HG03060 (cell line): ENCODE measurements at regions not wholly inside any gene's neighbourhood (a gene's known extent, or its start where the extent isn't known, plus 50 kb on each side); places are given as distances from the start of the nearest gene placed in this dataset.
"Not testable (repeated sequence)": the region's sequence is repeated elsewhere in the genome, so short reads cannot be mapped to it uniquely, and the experiment has no call there.

ENCODE experiments used
- ATAC-seq: cut with Tn5 transposase; IDR thresholded peaks from one replicate; pipeline ENCODE4 v1.9.1; 2021; ENCODE audit warnings: low read depth, moderate number of reproducible peaks; ENCODE audit not compliant: unreplicated experiment

DNA sequence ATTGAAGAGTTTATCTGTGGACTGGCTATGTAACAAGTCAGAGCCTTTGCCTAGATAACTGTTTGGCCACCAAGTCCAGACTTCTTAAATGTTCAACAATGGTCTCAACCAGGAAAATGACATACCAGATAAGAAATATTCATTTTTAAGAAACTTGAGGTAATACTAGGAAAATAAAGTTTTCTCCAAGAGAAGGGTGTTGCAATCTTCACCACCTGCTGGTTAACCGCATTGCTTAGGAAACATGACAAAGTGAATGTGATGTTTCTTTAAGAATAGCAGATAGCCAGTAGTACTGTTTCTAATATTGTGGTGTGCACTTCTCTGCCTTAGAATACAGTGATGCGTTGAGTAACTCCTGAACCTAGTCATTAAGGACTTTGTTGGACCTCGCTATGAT, 321.5 kb upstream of the CADM2 start:
- no peak for ATAC-seq

DNA sequence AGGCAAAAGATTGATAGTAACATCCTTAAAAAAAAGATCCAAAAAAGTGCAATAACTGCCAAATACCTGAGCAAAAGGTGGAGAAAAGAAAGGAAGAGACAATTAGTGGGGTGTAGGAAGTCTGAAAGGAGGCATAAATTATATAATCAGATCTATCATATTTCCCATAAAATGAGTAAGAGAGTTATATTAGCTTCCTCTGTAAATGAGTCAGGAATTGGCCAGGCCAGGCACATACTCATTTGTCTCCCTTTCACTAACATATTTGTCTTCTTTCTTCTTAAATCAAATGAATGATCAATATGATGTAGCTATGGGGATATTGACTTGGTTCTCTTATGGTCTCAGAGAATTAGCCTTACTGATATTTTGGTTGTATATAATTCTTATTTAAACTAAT, 292.3 kb upstream of the CADM2 start:
- no peak for ATAC-seq

DNA sequence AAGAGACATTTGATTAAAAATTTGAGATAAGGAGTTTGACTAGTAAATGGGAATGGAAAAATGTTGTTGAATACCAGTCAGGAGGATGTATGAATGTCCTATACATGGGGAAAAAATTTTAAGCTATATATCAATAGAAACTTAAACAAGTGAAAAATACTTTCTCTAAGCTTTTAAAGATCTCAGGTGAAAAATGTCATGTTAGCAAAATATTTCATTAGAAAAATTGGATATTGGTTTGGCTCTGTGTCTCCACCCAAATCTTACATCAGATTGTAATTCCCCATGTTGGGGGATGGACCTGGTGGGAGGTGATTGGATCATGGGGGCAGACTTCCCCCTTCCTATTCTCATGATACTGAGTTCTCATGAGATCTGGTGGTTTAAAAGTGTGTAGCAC, 279.6 kb upstream of the CADM2 start:
- no peak for ATAC-seq

DNA sequence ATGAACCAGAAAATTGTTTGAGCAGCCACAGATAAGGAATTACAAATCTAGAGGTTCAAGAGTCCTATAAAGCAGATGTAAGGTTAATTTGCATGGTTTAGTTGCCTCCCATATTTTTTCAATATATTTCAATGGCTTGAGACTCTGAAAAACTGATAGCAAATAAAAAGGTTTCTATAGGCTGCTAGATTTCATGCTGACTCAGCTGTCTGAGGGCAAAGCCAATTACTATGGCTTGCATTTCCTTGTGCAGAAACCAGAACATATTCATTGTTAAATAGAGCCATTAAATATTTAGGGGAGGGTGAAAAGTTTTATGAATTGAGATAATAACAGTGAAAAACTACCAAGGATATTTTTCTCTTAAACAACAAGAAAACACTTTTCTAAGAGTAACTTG, 278.1 kb upstream of the CADM2 start:
- ATAC-seq = no peak

DNA sequence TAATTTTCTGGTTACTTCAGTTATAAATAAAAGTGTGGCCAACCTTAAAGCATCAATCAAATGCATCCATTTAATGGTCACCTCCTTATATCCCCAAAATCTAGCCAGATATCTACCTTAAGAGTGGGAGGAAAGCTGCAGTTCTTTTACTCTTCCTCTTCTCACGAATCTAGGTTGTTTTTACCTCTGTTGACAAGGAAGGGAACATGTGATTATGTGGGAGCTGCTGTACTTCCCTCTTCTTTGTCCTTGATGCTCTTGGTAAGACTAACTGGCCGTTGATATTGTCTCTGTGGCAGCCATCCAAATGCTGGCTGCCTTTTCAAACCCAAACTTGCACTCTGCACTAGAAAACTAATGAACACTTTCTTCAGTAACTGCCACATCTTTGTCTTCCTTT, 275.3 kb upstream of the CADM2 start:
- ATAC-seq = no peak

DNA sequence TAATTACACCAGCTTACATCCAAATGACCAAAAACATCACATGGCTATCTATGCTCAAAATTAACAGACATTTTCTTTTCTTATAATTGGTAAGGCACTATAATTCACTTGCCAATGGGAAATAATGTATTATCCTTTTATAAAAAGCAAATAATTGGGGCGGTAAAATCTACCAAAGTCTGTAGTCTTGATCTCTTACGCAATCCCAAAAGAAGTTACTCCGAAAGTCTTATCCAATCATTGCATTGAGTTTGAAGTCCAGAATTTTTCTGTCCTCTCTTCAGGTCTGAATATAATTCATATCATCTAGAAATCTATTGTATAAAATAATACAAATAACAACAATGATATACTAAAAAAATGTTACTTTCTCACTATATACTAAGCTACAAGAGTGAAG, 273.3 kb upstream of the CADM2 start:
- no peak for ATAC-seq

DNA sequence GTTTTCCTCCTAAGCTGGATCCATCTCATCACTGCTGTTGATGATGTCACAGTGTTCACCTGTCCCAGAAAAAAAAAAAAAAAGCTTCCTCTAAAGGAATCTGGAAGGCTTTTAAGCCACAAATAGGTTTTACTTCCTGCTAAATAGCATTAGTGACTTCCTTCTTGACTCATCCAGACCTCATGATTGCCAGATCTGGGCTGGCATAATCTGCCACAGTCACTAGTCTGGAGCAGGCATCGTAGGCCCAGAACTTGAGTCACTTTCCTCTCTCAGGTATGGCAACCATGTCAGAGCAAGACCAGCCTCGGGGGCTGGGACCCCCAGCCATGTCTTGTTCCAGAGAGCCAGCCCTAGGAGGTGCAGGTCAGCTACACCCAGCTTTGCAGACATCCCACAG, 266.5 kb upstream of the CADM2 start:
- no peak for ATAC-seq

DNA sequence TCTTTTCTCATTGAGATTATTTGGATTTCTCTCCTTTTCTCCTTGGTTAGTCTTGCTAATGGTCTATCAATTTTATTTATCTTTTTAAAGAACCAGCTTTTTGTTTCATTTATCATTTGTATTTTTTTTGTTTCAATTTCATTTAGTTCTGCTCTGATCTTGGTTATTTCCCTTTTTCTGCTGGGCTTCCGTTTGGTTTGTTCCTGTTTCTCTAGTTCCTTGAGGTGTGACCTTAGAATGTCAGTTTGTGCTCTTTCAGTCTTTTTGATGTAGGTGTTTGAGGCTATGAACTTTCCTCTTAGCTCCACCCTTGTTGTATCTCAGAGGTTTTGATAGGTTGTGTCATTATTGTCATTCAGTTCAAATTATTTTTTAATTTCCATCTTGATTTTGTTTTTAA, 248.5 kb upstream of the CADM2 start:
- ATAC-seq = not testable (repeated sequence)

DNA sequence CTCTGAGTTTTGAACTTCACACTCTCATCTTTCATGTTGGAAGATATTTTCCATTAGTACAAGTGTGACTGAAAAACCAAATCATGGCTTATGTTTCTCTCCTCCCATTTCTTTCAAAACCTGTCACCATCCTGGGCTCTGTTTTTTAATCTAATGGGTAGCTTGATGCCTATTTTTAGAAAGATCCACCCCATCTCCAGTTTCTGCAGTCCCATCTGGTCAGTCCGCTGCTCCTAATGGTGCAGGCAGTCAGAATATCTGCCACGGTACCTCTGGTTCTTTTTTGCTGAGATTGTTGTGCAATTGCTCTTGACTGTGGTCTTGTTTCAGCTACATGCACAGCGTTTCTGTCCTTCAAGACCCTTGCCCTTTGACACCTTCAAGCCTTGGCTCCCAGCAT, 240.9 kb upstream of the CADM2 start:
- ATAC-seq = no peak

DNA sequence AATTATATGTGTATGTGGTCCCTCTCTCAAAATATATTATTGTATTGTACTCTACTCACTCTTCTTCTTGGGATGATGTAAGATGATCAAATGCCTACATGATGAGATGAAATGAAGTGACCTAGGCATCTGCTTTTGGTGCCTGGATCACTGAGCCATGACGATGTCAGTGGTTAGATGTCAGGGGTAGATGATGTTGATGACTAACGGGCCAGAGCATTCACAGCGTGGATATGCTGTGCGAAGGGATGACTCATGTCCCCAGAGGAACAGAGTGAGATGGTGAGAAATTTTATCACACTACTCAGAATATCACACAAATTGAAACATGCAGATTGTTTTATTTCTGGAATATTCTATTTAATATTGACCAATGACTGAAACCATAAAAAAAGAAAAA, 233.9 kb upstream of the CADM2 start:
- ATAC-seq = peak; percentile 97

DNA sequence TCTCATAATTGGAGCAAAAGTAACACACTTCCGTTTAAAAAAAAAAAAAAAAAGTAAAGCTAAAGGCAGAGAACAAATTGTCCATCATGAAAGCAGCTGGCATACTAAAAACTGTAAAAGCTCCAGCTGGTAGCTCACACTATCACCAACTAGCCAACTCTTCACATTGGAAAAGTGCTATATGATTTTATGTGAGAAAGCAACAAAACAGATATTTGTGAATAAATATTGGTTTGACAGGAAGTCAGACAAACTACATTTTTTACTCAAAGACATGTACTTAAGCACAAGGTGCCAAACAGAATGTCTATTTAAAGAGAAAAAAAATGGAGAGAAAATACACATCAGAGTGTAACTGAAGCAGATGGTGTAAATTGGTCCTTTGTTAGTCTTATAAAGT, 231.2 kb upstream of the CADM2 start:
- no peak for ATAC-seq

DNA sequence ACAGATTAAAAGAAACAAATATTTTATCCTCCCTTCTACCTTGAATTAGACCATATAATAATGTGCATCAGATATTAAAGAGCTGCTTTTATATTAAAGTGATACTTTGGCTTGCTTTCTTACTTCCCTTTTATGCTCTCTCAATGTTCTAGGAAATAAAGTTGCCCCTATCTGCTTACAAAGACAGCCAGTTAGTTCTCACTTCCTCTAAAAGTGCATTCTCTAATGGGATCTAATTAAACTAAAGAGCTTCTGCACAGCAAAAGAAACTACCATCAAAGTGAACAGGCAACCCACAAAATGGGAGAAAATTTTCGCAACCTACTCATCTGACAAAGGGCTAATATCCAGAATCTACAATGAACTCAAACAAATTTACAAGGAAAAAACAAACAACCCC, 224.1 kb upstream of the CADM2 start:
- ATAC-seq = not testable (repeated sequence)

DNA sequence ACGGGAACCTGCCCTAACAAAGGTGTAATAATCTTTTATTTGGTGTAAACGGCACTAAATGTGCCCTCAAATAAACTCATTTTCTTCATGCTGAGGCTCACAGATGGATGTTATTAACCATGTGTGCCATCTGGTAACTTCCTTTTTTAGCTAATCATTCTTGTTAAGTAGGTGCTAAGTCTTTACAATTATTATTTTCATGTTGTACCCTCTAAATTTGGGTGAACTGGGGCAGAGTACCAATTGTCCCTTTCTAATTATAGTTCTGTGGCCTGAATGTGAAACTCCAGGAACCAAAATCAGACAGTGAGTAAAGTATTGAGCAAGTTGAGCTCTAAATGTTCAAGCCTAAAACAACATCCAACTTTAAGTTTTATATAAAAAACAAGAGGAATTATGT, 220.7 kb upstream of the CADM2 start:
- ATAC-seq = no peak

DNA sequence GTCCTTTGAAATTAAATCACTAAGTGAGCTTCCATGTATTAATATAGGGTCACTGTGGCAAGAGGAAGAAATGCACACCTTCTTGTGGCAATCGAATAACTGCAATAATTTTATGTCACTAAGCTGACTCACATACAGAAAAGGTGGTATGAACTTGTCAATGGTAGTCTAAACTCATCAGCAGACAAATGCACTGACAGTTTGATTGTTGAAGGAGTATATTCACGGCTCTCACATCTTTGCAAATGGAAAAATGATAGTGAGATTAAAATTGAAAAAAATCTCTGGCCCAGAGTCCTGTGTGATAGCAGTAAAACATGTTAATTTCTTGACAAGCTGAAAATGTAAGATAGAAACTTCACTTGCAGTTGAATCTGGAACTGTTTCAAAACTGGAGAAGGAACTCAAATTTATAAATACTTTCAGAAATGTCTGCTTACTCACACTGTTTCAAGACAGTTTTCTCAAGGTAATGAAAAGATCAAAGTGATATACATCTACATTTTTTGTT, 215.8 kb upstream of the CADM2 start:
- ATAC-seq = no peak

DNA sequence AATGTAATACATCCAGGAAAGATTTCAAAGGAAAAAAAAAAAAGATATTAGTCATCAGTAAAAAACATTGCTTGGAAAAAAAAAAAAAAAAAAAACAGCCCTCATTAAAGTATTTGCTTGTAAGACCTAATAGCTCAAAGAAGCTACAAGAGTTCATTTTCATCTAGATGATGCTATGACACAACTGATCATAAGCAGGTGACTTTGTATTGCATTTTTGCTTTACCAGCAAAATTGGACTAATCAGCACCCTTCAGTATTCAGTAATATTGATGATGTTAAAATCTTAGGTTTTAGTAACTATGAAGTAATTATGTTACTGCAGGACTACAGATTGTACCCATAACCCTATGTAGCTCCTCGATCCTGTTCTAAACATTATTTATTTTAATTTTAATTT, 214.7 kb upstream of the CADM2 start:
- no peak for ATAC-seq

DNA sequence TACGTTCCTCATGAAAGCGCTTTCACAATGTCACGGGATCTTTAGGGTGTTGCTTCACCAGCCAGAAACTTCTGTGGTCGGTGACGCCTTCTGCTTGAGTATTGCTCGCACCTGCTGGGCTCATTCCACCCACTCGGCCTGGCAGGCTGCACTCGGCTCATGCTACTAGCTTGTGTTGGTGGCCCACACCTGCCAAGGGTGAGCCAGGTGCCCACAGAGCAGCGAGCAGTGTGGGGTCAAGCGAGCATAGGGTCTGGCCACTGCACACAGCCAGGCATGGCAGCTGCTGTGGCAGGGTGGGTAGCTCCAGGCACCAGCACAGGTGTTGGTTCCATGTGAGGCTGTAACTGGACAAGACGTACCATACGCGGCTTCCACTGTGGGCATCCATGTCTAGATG, 202.9 kb upstream of the CADM2 start:
- no peak for ATAC-seq

DNA sequence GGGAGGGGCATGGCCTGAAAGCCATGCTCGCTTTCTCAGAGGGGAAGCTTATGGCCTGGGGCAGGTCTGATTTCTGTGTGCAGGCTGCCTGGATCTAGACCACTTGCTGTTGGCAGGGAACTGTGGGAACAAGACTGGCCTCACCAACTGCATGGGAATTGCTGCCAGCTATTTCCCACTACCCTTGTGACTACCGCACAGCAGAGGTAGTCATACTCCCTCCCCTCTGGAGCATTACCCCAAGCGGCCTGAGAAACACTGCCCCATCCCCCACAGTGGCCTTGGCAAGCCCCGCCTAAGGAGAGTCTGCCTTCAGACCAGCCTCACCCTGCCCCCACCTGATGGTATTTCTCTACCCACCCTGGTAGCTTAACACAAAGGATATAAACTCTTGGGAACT, 199.4 kb upstream of the CADM2 start:
- ATAC-seq = no peak

DNA sequence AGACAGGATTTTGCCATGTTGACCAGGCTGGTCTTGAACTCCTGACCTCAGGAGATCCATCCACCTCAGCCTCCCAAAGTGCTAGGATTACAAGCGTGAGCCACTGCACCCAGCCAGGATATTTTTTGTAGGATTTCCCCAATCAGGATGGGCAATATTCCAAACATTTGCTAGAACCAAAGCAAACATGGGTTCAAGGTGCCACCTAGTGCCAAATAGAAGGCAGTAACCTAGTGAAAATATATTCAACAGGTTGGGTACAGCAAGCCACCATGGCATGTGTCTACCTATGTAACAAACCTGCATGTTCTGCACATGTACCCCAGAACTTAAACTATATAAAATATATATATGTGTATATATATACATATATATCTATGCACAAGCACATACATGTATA, 185.9 kb upstream of the CADM2 start:
- no peak for ATAC-seq

DNA sequence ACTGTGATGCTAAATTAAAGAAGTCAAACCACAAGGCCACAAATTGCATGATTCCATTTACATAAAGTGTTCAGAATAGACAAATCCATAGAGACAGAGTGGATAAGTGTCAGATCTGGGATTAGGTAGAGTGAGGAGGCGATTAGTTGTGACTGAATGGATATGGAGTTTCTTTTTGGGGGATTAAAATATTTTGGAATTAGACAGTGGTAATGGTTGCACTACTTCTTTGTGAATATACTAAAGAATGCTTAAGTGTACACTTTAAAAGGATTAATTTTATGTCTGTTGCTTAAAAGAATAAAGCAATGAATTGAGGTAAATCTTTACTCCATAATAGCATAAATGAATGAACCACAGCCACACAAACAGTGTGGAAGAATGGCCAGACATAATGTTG, 175.5 kb upstream of the CADM2 start:
- ATAC-seq = no peak

DNA sequence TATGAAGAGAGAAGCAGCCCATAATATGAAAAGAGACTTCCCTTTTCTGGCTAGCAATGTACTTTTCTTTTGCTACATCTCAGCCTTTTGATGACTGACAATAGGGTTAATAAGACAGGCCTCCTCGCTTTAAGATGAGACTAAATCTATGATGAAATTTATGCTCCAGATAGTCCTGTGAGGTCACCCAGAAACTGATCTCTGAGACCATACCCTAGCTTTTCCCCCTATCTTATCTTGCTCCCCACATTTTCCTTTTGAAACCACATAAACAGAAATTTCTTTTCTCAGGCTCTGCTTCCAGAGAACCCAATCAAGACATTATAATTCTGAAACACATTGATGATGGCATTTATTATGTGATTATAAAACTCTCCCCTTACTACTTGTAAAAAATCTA, 168.8 kb upstream of the CADM2 start:
- ATAC-seq = no peak

DNA sequence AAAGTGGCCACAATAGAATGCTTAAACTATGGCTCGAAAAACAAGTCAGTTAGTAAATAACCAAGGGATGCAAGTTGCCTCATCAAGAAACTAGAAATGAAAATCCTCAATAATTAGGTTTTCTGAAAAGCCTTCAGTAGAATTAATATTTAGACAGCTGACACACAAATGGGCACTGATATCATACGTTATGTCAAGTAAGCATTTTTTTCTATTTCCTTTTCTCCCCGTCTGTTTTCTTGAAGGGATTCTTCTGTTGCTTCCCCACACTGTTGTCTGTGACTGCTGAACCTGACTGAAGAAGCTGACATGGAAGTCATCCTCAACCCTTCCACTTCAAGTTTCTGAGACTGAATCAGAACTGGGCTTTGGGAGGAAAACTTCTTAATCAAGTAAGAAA, 151.8 kb upstream of the CADM2 start:
- ATAC-seq = no peak

DNA sequence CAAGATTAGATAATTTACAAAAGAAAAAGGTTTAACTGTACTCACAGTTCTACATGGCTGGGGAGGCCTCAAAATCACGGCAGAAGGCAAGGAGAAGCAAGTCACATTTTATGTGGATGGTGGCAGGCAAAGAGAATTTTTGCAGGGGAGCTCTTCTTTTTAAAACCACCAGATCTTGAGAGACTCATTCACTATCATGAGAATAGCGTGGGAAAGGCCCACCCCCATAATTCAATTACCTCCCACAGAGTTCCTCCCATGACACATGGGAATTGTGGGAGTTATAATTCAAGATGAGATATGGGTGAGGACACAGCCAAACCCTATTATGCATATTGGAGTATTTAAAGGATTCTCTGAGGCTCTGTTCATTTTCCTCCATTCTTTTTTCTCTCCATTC, 138.7 kb upstream of the CADM2 start:
- no peak for ATAC-seq

DNA sequence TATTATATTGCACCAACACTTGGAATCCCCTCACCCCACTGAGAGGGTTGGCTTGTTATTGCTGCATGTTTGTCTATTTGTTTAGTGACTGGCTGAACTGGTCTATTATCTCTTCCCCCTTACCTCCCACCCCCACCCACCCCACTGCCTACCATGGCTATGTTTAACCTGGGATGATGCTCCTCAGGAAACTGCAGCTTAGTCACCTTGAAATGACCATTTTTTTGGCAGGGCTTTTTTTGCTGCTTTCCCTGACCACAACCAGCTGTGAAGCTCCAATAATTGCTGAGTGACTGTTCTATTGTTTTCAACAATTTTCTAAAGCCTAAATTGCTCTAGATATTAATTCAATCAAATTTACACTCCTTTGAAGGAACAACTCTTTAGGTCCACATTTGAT, 137.9 kb upstream of the CADM2 start:
- ATAC-seq = no peak

DNA sequence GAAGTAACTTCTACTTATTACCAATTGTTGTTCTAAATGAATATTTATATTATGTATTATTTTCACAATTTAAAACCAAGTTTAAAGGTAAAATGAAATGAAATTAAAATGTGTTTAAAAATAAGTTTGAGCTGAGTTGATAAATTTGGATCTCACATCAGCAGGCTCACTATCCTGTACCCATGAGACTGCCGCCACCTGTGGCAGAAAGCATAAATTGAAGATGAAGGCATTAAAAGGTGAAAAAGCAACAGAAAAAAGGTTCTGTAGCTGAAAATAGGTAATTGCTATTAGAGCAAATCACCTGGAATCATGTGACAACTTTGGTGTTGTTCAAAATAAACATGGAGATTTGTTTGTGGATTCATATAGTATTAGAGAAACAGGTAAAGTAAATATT, 133.0 kb upstream of the CADM2 start:
- ATAC-seq = no peak
